DMS53 treated with DMSO at 0.1 percent for 48 hours (cell line): ENCODE measurements at regions not wholly inside any gene's neighbourhood (a gene's known extent, or its start where the extent isn't known, plus 50 kb on each side); places are given as distances from the start of the nearest gene placed in this dataset.
"Not testable (repeated sequence)": the region's sequence is repeated elsewhere in the genome, so short reads cannot be mapped to it uniquely, and the experiment has no call there.

Experiments used
- DNase-seq: peaks from one replicate; lab custom pipeline; 2025; ENCODE audit not compliant: unreplicated experiment; lab: John Stamatoyannopoulos, UW

DNA sequence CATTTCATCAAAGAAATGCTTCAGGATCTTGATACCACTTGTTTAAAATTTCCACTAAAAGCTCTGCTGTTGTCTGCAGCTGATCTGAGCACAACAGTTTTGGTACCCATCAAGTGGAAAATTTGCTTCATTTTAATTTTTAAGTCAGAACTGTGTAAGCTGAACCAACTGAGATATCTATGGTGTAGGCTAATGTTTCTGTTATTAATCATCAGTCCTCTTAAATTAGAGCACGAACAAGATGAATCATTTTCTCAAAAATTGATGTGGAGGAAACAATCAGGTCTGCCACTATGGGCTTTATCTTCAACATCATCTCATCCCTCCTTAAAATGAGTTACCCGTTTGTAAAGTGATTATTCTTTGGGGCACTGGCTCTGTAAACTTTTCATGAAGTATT is 221.5 kb upstream of the NBEA start:
- no peak for DNase-seq

DNA sequence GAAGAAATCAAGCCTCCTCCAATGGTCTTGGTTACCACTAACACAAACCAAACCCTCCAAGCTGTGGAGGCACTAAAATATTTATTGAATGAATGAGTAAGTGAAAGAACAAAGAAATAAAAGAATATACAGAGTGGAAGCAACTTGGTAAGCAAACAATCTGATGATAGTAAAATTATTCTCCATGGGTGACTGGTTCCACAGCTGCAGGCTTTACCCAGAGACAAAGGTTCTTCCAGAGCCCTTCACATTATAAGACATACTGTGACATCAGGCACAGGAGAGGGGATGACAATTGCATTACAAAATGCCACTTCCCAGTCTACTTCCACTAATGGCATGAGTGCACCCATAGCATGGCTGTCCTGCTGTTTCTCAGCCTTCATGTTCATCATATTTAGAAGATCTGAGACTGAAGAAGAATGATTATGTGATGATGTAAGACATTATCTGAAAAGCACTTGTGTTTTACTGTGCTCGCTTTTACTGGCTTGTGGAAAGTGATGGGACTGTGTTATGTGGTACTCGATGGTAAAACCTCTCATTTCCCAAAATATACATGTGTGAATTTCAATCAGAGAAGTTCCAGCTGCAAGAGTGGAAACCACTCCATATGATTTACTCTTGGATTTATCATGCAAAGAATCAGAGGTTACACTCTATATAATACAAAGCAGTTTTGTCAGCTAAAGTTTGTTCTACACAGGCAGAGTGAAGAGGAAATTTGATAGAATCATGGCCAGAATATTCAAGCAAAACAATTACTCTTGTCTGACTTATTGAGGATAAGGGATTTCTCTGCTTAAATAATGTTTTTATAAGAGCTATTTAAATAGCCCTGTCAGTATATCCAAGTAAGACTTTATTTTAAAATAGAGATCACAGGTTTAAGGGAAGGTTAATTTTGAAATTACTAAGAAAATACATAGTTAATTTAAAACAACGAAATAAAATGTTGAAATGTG is 220.2 kb upstream of the NBEA start:
- peak; percentile 8 for DNase-seq

DNA sequence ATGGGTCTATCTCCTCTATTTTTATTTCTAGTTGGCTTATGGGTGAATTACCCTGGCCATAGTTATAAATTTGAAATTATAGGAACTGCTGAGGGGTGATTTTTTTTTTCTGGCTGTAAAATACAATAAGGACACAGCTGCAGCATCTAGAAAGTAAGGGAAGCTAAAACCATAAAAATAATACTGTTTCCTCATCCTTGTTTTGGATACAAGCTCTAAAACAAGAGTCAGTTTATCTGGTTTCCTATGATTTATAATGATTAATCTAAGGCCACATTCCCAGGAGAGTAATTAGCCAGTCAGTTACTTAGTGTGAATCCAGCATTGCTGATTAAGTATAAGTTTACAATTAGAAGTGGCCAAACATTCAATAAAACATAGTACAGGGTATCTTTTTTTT is 219.1 kb upstream of the NBEA start:
- DNase-seq = no peak

DNA sequence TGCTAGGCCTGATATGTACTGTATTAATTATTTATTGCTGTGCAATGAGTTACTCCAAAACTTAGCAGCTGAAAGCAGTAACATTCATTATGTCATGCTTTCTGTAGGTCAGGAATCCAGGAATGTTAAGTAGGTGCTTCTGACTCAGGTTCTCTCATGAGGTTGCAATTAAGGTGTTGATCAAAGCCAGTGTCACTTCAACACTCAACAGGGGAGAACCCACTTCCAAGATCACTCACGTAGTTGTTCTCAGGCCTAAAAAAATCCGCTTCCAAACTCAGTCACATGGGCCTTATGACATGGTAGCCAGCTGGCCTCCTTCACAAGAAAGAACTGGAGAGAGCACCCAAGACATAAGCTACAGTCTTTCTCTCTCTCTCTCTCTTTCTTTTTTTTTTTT is 211.1 kb upstream of the NBEA start:
- DNase-seq = no peak

DNA sequence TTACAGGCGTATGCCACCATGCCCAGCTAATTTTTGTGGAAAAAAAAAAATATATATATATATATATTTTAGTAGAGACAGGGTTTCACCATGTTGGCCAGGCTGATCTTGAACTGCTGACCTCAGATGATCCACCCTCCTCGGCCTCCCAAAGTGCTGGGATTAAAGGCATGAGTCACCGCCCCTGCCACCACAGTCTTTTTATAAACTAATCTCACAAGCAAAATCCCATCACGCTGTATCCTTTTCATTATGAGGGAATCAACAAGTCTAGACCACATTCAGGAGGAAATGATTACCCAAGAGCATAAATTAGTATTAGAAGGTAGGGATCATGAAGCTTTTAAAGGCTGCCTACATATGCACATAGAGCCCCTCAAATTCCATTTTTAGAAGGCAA is 210.6 kb upstream of the NBEA start:
- DNase-seq = no peak

DNA sequence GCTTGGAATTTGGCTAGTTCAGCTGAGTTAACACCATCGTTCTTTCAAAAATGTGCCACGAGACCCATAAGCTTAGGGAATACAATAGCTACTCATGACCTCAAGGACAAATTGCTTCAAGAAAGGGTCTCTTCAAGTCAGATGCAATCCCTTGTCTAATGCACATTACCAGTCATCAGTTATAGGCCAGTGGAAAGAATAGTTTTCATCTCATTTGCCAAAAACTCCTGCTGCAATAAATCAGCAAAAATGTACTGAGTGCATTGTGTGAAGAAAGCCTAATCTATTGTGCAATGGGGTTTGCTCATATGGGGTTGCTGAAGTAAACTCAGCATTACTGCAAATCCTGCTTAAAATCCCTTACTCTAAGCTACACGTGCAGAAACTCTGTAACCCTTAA is 208.3 kb upstream of the NBEA start:
- DNase-seq = no peak

DNA sequence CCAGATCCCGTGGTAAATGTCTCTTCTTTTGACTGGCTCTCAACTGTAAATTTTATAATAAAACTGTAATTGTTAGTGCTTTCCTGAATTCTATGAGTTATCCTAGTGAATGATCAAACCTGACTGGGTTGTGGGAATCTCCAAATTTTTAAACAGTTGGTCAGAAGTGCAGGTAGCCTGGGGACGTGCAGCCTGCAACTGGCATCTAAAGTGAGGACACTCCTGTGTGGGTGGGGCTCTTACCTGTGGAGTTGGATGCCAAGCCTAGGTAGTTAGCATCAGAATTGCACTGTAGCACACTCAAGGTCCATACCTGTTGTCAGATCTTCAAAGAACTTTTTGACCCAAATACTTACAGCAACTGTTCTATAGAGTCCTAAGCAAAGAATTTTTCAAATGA is 207.1 kb upstream of the NBEA start:
- DNase-seq = no peak

DNA sequence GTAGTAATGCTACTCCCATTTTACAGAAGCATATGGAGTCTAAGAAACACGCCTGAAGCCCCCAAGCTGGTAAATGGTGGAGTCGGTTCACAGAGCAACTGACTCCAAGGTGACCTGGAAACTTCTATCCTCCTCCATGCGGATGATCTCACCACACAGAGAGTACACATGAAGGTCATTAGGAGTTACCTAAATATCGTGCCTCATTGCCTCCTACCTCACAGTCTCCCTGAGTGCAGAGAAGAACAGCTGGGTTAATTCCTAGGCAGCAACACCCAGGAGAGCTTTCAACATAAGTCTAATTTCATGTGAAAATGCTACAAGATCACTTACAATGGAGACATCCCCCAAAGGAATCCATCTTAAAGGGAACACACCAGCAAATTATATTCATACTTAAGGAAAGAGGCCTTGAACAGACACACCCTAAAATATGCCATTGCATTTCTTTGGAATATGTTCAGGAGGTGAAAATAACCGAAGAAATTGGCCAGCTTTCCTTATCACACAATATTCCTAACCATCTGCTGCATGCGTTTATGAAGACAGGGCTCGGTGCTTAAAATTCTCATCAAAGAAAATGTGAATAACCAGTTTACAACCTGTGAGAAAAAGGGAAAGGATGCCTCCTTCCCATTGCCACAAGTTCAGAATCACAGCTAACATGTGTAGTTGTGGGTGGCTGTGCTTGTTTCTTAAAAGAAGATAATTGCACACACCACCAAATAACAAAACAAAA is 203.6 kb upstream of the NBEA start:
- no peak for DNase-seq

DNA sequence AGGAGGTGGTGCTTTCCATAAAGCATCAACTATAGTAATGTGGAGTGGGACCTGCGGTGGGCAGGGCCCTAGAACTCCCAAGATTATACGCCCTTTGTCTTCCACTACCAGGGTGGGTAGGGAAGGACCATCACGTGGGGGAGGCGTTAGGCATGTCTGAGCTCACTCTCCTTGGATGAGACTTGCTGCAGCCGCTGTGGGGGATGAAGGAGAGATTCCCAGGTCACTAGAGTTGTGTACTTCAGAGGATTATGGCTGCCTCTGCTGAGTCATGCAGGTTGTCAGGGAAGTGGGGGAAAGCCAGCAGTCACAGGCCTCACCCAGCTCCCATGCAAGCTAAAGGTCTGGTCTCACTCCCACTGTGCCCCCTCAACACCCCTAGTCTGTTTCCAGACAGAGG is 195.0 kb upstream of the NBEA start:
- DNase-seq = not testable (repeated sequence)

DNA sequence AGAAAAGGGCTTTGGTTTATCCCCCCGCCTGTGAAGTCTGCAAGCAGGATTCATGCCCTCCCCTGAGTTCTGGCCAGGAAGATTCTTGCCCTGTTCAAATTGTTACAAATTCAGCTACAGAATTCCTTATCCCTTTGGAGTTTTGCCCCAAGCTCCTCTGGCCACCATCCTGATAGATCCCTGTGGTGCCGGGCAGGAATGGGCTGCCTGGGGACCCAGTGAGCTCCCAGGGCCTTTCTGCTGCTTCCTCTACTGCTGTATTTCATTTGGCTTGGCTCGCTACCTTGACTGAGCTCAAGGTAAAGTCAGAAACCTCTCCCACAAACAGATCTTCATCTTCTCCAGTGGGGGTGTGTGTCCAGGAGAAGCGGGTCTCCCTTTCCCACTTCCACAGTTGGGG is 194.6 kb upstream of the NBEA start:
- DNase-seq = no peak

DNA sequence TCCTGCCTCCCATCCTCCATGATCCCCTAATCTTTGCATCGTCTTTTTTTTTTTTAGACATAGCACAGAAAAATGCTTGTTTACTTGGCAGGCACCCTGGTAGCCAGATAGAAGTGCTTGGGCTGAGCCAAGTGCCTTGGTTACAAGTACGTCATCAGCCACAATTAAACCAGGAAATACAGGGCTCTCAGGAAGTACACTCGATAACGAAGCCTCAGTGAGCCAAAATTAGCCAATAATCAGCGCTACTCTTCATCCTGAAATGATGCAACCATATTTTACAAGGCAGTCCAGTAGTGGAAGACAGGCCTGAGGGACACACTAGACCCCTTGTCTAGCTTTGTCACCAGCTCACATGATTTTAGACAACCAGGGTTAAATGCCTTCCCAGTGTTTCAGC is 194.0 kb upstream of the NBEA start:
- no peak for DNase-seq

DNA sequence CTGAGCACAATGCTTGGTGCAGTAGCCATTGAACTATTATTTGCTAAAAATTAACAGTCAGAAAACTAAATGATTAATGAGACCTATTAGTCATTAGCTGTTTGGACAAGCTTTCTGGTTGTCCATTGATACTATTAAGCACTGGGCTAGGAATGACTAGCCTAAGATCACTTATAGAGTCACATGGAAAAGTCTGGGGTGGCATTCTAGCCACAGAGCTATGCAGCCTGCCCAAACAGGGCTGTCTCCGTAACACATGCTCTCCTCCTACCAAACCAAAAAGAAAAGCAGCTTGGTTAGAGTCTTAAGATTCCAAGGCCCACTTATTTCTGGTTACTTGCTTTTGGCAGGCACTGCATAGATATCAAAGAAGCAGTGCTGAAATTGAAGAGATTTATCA is 193.5 kb upstream of the NBEA start:
- DNase-seq = no peak

DNA sequence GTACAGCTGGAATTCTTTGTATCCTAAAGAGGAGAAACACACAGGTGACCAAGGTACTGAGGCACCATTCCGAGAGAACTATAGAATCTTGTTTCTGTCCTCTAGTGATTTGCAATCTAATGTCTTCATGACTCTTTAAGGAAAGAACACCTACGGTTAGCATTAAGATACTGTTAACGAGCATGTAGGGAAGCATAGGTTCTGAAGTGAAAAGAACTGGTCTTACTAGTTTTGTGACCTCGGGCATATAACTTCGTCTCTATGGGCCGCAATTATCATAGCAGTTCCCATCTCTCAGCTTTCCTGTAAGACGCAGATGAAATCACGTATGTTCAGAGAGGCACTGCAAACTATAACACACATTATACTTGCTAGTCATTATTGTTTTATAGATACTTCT is 193.0 kb upstream of the NBEA start:
- DNase-seq = no peak

DNA sequence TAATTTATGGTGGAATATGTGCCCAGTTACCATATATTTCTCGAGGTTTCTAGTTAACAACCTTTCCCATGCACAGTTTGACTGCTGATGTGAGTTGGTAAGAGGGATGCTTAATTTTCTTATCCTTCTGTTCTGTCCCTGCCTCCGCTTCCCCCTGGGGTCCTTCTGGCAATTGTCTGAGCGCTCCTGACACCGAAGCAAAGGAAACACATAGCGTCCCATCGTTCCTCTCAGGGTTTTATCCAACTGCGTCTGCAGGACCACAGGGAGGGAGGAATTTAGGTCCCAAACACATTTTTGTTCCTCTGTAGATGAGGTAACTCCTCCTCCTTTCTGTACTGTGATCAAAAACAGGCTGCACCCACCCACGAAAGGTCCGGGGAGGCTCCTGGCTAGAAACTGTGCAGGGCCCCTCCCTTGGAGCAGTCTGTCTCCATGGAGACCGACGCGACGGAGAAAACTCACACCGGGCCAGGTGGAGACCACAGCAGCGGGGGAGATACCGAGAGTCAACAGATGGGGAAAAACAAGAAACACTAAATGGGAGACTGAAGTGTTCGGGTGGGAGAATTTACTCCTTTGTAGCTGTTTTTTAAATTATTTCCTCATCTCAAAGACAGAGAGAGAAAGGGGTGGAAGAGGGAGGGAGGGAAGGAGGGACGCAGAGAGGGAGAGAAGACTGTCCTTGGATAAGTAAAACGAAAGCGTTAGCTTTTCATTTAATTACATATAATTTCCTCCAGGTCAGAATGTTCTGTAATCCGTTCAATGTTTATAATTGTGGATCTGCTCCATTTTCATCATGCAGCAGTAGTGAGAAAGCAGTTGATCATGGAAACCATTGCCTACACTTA is 191.8 kb upstream of the NBEA start:
- no peak for DNase-seq

DNA sequence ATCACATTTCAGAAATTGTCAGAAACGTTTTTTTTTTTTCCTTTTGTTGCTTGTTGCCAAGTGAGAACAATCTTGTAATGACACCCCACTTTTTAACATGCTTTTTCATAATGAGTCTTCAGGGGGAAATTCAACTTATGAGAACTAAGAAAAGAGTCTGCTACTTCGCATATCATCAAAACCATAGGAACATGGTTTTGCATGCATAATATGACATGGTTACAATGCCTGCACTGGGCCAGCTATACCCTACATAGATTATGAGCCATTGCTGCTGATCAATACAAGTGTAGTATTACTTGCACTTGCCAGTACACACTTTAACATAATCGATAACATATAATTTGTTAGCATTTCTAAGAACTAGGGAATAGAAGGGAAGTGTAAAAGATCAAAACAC is 191.0 kb upstream of the NBEA start:
- DNase-seq = no peak

DNA sequence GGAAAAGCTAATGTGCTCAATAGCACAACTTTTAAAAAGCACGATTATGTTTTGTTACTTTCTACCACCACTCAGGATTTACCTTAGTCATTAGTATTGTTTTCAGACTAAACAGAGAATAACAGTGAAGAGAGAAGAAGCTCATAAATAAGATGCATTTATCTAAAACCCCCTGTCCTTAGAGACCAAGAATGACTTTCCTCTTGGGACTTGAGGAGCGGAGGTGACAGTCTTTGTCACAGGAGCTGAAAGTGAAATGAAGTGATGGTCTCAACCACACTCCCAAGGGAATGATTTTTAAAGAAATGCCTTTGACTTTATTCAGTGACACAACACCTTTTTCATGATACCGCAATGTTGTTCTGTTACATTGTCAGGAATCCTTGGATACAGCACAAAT is 190.6 kb upstream of the NBEA start:
- no peak for DNase-seq

DNA sequence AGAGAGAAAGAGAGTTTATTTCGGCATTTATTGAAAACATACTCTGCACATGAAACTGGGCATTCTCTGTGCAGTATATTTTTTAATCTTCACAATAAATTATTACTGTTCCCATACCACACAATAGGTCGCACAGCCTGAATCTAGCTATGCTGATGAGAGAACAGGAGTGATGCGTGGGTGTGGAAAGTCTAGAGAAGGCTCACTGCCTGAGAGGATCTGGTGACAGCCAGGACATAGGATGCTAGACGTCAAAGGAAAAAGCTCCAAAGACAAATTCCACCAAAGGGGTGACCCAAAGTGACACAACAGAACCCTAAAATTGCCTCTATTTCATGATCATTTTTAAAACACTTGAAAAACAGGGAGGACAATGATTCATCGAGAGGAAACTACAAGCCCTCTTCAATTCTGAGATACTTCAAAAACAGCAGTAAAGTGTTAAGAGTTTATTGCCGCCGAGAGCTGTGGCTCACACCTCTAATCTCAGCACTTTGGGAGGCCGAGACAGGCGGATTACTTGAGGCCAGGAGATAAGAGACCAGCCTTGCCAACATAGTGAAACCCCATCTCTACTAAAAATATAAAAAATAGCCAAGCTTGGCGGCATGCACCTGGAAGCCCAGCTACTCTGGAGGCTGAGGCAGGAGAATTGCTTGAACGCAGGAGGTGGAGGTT is 189.6 kb upstream of the NBEA start:
- DNase-seq = no peak

DNA sequence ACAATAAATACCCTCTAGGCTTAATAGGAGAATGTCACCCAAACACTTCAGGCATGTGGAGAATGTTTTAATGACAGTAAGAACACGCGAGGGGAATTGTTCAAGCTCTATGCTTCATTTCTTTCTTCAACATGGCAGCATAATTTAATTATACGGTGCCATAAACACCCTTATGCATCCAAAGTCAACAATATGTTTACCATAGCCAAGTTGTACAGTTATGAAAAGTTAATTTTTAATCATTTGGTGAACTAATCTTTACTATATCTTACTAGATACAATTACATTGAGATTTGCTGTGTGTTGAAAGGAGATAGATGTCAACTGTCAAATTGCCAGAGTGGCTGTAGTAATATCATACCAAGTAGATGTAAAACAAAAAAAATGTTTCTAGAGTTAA is 185.9 kb upstream of the NBEA start:
- DNase-seq = no peak

DNA sequence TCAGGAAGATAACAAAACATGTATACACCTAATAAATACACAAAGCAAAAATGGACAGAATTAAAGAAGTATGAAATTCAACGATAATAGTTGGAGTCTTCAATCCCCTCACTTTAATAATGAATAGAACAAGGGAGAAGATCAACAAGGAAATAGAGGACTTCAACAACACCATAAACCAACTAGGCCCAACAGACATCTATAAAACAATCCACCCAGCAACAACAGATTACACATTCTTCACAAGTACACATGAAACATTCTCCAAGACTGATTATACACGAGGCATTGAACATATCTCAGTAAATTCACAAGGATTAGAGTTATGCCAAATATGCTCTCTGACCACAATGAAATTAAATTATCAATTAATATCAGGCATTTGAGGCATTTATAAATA is 185.5 kb upstream of the NBEA start:
- DNase-seq = no peak

DNA sequence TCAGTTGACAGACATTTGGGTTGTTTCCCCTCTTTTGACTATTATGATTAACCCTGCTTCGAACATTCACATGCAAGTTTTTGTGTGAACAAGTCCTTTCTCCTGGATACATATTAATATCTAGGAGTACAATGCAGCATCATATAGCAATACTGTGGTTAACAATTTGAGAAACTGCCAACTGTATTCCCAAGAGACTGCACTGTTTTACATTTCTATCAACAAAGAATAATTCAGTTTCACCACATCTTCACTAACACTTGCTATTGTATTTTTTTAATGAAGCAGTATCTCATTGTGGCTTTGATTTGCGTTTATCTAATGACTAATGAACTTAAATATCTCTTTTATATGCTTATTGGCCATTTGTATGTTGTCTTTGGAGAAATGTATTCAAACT is 184.6 kb upstream of the NBEA start:
- DNase-seq = no peak

DNA sequence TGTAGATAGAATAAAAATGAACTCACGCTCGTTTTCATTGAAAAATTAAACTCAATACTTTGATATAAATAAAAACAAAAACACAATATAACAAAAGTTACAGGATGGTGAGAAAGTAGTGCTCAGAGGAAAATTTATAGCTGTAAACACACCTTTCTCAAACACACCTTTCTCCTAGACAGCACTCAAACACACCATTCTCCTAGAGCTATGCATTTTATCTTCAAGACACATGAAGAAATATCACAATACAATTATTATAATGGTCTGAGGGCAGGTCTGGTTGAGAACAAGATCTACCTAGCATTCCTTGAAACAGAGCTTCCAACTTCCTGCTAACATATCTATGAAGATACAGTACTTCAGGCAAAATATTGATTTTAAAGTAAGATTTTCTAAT is 183.4 kb upstream of the NBEA start:
- DNase-seq = no peak
